H1 (cell line): ENCODE measurements at regions not wholly inside any gene's neighbourhood (a gene's known extent, or its start where the extent isn't known, plus 50 kb on each side); places are given as distances from the start of the nearest gene placed in this dataset.

Experiments used
- HDAC2 ChIP-seq, 2 experiments: fragments of 300-600 bp in 1 of 2; sonication (generic) in 1 of 2; IDR thresholded peaks; 2 replicates each; pipeline ENCODE4 v1.6.1; 2011 to 2012; ENCODE audit warnings: low read depth in 2 of 2, low read length in 2 of 2, mild to moderate bottlenecking in 2 of 2, moderate library complexity in 2 of 2, borderline replicate concordance in 1 of 2, inconsistent platforms in 1 of 2

GRCh38 chr4:130591091-130591490, 1495.1 kb downstream of the C4orf33 start (continued):
- no peak for TF ChIP-seq HDAC2 (IDR thresholded peaks at IDR 0.05; ENCODE audit: borderline replicate concordance in 1 of 2, low read depth in 2 of 2, low read length in 2 of 2)
- TF ChIP-seq, all 59 proteins: peak for 0
